GM21529 (cell line): ENCODE measurements at regions not wholly inside any gene's neighbourhood (a gene's known extent, or its start where the extent isn't known, plus 50 kb on each side); places are given as distances from the start of the nearest gene placed in this dataset.

Source experiments
- ATAC-seq: cut with Tn5 transposase; IDR thresholded peaks from one replicate; pipeline ENCODE4 v1.9.1; 2021; ENCODE audit not compliant: unreplicated experiment

DNA sequence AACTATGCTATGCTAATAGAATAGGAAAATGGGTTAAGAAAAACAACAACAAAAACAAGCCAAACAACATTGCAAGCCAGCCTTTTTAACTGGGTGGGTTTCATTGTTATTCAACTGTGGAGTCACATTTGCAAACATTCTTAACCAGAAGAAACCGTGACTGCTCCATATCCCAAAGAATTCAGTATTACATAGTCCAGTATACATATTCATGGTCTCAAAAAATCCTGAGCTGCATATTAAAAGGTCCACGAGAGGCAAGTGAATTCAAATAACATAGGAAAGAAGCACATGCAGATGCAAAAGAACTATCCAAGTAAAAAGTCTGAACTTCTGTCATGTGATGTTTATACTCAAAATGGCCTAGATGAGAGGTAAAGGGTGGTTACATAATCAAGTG is 179.1 kb upstream of the ETAA1 start:
- ATAC-seq: no peak

DNA sequence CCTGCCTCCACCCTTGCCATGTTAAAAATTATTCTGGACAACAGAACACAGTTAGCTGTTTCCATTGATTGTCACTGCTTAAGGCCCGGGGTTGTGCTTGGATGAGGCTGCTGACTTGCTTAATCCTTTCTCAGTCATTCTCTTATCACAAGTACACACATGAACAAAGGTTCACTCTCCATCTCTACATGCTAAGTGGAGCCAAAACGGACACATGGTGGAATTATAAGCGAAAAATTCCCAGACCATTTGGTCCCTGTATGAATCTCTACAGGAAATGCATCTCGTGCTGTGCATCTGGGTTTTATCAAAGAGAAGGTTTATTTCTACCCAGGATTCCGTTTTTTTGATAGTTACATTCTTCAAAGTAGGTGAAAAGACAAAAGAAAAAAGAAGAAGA is 177.5 kb upstream of the ETAA1 start:
- ATAC-seq: no peak

DNA sequence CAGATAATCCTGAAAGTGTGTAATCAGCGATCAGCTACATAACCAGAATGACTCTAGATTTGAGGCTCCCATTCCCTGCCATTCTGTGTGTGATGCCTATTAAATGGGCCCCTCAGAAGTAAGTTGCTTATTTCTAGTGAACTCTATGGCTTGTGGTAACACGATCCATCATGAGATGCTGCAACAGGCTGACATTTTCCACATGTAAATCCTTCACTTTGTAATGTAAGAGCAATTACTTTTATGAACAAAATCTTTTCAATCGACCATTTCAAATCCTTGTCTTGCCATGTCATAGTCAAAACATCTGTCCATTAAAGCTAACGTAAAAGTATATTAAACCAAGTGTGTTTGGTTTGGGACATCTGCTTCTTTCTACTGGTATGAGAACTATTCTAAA is 175.9 kb upstream of the ETAA1 start:
- ATAC-seq: no peak

DNA sequence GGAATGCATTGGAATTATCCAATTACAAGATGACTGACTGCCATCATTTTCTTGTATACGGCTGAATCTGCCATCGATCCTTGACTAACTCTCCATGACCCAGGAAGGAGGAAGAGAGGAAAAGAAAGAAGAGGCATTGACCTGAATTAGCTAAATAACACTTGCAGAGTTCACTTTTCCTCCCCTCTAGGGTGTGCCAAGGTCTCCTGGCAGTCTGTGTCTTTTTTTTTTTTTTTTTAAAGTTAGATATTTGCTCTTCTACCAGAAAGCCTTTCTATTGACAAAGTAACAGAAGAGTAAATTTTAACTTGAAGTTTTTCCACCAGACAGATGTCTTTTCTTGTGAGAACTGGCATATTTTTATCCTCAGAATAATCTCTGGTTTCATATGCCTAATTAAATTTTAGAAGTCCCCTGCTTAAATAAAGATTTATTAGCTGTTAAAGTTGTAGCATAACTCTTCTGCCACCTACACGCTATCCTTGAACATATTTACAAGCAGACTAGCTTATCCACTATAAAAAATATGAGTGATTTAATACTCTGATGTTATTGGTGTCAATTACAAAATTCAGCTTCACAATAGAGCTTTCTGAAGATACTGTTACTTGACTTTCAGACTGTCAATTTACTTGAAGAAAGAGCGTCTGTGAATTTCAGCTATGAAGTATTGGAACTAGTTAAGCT is 171.7 kb upstream of the ETAA1 start:
- ATAC-seq: no peak

DNA sequence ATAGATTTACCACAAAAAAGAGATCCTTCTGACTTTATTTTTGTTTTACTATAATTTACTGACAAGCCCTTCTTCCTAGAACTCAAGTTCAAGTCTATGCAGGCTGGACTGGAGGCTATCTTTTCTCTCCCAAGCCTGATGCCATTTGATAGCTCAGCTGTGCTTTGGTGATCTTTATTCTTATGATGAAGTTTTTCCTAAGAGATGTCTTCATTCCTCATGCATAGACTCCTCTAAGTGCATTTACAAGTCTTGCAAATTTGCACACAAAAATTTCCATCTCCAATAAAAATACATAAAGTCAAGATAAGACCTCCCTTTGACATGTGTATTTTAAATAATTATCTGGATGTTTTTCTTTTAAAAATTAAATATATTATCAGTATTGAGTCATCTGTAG is 167.4 kb upstream of the ETAA1 start:
- ATAC-seq: no peak

DNA sequence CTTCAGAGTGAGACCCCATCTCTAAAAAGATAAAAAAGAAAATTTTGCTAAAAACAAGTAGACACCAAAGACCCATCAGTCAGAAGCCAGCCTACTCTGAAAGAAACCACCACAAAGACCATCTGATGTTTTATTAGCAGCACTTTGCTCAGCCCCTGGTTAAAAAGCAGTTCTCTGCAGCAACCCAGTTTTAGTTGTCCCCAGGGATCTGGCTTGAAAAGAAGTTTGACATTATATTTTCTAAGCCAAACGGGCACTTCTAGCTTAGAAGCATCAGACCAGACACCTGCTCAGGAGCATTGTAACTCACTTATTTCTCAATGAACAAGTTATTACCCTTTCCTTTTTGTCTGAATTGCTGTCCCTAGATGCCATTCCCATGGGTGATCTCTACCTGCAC is 164.2 kb upstream of the ETAA1 start:
- ATAC-seq: no peak

DNA sequence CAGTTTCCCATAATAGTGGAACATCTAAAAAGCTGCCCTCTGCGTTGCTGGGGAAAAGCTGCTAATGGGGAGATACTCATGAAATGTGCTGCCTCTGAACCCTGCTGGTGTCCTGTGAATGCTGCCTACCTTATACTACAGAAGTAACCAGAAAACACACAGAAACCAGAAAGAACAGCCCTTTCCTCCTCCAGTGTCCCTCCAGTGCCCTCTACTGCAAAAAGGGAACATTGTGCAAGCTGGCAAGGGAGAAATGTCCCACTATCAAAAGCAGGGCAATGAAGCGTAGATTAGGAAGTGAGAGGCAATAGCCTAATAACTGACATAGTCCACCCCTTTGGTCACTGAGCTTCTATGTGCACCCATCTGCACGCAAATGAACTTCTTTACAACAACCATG is 162.7 kb upstream of the ETAA1 start:
- ATAC-seq: no peak

DNA sequence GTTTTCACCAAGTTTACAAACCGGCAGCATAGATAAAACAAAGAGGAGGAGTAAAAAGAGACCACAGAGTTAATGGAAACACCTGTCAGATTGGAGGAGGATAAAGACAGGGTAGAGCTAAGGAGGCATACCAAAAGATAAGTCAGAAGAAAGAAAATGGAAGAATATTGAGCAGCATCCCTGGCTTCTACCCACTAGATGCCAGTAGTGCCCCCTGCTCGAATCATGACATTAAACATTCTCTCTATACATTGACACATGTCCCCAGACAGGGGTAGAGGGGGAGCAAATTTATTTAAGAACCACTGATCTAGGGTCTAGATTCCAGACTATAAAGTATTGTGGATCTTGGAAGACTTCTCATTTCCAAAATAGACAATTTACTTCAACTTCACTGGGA is 159.8 kb upstream of the ETAA1 start:
- no peak for ATAC-seq

DNA sequence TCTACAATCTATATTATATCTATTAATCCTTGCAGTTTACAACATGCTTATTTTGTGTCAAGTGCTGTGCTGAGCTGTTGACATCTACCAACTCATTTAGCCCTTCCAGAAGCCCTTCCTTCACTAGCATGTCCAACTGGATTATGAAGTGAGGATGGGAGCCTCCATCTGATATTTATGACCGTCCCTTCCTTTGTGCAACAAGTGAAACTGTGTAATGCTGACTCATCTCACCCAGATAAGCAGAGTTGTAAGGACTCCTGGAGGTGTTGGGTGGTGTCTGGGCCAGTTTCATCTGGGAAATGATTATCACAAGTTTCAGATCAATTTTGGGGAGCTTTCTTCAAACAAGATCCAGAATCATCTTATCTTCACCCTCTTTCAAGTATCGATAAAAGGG is 156.6 kb upstream of the ETAA1 start:
- ATAC-seq: no peak

DNA sequence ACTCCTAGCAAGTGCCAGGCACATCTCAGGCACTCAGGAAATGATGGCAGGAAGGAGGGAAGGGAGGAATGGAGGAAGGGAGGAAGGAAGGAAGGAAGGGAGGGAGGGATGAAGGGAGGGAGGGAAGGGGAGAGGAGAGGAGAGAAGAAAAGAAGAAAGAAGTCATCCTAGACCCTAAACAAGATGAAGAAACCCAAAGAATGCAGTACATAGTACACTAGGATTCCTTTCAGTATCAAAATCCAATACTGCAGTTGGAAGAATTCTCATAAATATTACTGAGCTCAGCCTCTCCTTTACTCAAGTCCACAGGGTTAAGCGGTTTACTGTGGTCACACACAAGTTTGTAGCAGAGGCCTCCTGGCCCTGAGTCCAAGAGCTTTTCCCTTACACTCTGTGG is 155.7 kb upstream of the ETAA1 start:
- ATAC-seq: no peak

DNA sequence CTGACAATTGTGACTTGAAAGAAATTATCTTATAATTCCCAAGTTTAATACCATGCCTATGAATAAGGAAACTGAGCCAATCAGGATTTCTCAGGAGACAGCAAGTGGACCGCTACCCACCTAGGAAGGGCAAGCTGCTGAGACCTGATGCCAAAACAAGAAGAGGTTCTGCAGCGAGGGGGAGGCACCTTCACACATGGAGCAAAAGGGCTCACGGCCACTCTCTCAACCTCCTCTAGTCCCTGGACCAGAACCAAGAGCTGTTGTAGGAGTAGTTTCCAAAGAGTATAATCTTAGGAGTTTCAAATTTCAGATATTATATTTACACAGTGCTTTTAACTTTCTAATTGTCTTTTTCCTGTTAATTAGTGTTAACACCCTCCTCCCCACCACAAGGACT is 154.7 kb upstream of the ETAA1 start:
- no peak for ATAC-seq

DNA sequence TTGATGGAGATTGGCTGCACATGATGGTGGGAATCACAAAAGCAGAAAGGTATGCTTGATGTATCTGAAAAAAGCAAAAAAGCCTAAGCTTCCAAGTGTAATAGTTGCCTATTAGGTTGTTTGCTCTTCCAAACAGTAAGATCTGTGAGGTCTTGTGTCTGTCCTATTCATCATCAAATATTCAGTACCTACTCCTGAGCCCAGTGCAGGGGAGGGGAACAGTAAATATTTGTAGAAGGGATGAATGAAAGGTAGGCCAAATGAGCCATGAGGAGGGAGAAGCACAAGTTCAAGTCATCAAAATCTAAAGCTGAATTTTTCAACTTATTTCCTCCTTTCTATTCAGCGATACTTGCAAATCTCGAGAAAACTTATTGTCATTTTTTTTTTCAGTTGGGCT is 153.2 kb upstream of the ETAA1 start:
- ATAC-seq: no peak

DNA sequence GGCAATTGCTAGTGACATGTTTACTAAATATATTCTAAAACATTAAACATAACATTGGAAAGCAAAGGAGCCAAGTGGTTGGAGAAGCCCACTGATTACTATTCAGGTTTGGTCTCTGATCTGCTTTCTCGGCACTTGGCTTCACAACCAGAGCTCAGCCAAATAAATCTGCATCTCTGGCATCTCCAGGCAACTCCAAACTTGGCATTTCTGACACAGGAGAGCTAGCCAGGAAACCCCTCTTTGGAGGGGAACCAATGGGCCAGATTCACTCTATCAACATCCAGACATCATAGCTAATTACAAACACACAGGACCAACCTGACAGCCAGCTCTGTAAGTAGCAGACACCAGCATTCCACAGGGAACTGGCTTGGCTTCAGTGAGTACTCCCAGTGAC is 150.3 kb upstream of the ETAA1 start:
- ATAC-seq: no peak

DNA sequence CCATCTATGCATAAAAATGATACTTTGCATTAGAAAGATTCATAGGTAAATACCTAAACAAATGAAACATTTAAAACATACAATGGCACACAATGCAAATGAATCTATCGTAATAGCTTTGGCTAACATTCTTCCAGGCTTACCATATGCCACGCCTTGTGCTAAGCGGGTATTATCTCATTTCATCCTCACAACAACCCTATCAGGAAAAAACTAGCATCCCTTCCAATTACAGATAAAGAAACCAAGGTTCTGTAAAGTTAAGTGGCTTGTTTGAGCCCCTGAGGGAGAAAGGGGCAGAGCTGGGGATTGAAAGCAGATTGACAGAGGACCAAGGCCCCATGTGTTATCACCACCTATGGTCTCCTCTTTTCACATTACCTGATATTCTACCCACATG is 145.4 kb upstream of the ETAA1 start:
- ATAC-seq: no peak

DNA sequence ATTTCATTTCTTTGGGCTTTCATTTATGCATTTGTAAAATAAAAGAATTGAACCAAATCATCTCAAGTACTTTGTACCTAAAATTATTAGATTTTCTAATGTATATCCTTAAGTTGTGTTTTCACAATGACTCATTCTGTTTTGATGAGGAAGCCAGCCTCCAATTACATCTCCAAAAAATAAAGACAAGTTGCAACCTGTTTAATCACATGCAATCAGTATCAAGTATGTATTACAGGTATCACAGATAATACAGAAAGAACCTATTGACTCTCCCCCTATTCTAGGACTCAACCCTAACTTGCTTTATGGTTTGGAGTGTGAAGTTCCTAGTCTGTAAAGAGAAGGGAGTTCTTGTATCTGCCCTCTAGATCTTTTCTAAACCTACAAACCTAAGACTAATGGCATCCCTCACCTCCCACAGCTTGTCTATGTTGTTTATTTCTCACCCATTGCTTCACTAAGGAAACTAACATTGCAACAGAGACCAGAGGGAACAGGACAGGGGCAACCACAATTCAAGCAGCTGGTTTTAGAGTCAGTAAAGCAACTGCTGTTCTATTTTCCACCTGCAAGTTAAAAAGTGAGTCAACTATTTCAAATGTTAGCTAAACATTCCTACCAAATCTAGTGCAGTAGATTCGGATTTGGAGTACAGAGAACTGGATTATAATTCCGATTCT is 141.1 kb upstream of the ETAA1 start:
- ATAC-seq: no peak

DNA sequence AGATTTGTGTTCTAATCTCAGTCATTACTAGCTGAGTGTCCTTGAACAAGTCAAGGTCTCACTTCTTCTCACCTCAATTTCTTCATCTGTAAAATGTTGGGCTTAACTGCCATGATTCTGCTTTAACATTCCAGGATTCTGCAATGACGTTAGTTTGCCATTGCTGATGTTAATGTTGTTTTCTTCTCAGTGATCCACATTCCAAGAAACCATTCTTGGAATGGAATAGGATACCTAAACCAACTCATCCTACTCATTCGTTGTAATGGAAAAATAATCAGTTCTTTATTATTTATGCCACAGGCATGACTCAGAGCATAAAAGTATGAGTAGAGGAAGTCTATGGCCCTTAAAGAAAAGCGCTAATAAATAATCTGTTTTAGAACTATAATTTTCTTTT is 140.2 kb upstream of the ETAA1 start:
- ATAC-seq: no peak

DNA sequence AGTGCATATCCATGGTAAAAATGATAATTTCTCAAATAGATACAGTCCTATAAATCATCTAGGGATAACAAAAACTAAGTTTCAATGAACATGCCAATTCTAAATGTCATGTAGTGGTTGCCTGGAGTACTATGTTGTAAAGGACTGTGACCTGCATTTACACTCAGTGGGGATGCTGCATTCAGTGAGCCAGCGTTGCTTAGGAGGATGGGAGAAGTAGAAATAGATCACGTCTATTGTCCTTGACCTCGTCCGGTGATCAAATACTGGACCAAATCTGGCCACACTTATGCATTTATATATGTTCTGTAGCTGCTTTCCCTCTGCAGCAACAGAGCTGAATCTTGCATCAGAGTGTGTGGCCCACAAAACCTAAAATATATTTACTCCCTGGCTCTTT is 139.0 kb upstream of the ETAA1 start:
- no peak for ATAC-seq

DNA sequence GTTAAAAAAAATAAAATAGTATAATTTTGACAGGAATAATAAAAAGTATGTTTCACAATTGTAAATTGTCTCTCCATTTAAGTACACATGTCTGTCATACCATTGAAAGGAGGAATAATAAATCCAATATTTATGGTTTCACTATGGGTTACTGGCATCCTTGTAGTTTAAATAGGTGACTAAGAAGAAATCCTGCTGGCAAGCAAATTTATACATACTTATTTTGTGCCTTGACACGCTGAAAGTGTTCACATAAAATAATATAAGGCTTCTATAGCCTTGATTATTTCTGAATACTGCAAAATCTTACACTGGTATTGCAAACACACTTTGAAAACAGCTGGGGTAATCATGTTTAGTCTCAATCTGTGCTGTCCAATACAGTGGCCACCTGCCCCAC is 138.3 kb upstream of the ETAA1 start:
- no peak for ATAC-seq

DNA sequence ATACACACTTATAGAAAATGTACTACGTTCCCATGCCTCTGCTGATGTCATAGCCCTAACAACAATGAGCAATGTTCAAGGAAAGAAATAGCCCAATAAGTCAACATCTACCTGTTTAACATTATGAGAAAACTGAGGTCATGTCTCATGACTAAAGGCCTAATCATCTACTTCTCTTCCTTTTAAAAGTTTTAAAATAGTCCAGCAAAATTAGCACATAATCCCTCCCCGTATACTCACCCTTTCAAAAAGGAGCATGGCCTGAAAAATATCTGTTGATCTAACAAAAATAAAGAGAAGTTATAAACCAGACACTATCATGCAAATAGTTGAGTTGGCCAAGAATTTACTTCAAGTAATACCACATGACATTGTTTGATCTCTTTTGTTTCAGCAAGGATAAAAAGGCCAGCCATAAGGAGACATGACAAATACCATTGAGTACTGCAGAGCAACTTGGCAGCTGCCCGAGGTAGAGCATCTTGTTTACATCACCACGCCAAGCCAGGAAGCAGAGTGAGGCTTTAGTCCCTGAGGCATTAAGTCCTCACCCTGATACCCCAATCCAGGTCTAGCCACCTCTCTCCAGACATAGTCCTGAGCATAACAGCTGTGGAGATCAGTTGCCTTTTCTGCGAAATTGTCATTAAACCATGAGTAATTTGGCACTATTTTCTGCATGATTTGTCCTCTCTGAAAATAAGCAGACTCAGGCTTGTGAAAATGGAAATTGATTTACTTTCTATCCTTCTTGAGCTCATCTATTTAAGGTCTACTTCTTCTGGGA is 137.4 kb upstream of the ETAA1 start:
- ATAC-seq: no peak

DNA sequence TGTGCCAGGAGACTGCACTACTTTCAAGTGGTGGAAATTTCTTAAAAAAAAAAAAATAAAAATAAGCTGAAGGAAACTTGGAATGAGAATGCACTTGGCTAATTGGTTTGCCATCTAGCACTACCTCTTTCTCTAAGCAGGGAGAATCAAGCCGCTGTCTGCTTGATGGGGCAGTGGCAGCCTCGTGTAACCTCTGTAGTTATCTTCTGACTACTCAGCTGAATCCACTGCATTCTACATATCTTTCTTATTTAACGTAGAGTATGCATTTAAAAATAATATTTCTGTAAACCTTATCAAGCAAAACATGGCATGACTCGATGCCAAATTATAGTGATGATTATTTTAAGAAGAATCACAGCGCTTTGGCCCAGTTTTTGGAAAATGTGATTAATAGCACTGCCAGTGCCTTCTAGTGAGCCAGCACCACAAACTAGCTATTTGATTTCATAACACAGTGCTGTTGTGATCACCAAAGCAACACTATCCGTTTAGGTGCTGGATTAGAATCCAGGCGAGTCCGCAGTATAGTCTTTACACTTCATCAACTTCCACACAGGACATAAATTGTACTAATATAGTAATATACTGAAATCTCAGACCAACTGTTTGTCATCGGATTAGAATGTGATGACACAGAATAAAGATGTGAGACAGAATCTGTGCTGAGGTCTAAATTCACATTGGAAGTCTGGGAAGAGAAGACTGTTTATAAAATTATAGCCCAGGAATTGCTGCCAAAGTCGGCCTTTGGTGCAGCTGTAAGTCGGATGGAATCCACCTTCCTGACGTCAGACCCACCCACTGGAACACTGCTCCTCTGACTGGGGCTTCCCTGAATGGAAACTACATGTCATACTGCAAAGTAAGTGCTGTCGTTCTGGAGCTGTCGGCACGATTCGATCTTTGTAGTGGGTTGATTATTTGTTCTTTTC is 136.5 kb upstream of the ETAA1 start:
- no peak for ATAC-seq

DNA sequence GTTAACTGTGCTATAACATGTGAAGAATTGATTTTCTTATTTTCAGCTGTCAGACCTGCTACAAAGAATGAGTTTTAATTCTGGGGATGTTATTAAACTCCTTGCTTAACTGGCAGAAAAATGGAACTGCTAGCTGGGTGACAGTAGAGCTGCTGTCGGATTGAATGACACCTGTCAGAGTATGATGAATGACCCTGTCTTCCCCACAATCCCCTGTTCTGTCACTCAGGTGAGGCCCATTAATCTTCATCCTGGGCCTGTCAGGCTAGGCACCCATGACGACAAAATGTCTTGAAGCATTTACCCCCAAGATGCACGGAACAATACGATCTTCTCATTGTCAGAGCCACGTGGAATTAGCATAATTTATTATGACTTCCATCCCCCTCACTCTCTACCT is 129.9 kb upstream of the ETAA1 start:
- no peak for ATAC-seq
